ENCODE measurements at regions not wholly inside any gene's neighbourhood (a gene's known extent, or its start where the extent isn't known, plus 50 kb on each side); places are given as distances from the start of the nearest gene placed in this dataset.

- TF ChIP-seq CTCF (IDR thresholded peaks at IDR 0.05; ENCODE audit: low read length) (no peak), EZH2 (IDR thresholded peaks at IDR 0.05; ENCODE audit: borderline replicate concordance, low read length) (no peak)
Observed at GRCh38 chr6:90365002-90365401, 68.4 kb upstream of the BACH2 start.
